IMR-90 (cell line): ENCODE measurements at regions not wholly inside any gene's neighbourhood (a gene's known extent, or its start where the extent isn't known, plus 50 kb on each side); places are given as distances from the start of the nearest gene placed in this dataset.

Source experiments
- BHLHE40 ChIP-seq: fragments of 150-350 bp; IDR thresholded peaks from 2 replicates; pipeline ENCODE4 v1.6.1; 2016; ENCODE audit warnings: mild to moderate bottlenecking, low read depth, low read length
- CEBPB ChIP-seq: IDR thresholded peaks from 2 replicates; pipeline ENCODE4 v1.6.1; 2012; ENCODE audit warnings: low read depth, low read length, improper control_type of control experiment
- CTCF ChIP-seq: conservative IDR thresholded peaks from 2 replicates; pipeline ENCODE4 v1.5.1; 2012; ENCODE audit warnings: mild to moderate bottlenecking, low read depth, low read length, improper control_type of control experiment
- ELK1 ChIP-seq: fragments of 150-350 bp; IDR thresholded peaks from 2 replicates; pipeline ENCODE4 v1.6.1; 2016; ENCODE audit warnings: low read depth, mild to moderate bottlenecking, low read length, moderate library complexity, borderline replicate concordance
- FOS ChIP-seq: fragments of 150-350 bp; IDR thresholded peaks from 2 replicates; pipeline ENCODE4 v1.6.1; 2016; ENCODE audit warnings: low read depth, low read length
- MAFK ChIP-seq: IDR thresholded peaks from 2 replicates; pipeline ENCODE4 v1.6.1; 2012; ENCODE audit warnings: low read depth, low read length, improper control_type of control experiment
- MXI1 ChIP-seq: IDR thresholded peaks from 2 replicates; pipeline ENCODE4 v1.6.1; 2012; ENCODE audit warnings: low read depth, mild to moderate bottlenecking, low read length, moderate library complexity, borderline replicate concordance
- NFE2L2 ChIP-seq: fragments of 150-350 bp; IDR thresholded peaks from 2 replicates; pipeline ENCODE4 v1.6.1; 2016; ENCODE audit warnings: low read depth, mild to moderate bottlenecking, low read length
- POLR2A ChIP-seq: IDR thresholded peaks from 2 replicates; pipeline ENCODE4 v1.6.1; 2012; ENCODE audit warnings: mild to moderate bottlenecking, low read depth, low read length
- RAD21 ChIP-seq: IDR thresholded peaks from 2 replicates; pipeline ENCODE4 v1.6.1; 2012; ENCODE audit warnings: low read length, improper control_type of control experiment
- RCOR1 ChIP-seq: IDR thresholded peaks from 2 replicates; pipeline ENCODE4 v1.6.1; 2012; ENCODE audit warnings: mild to moderate bottlenecking, low read length, improper control_type of control experiment; ENCODE audit not compliant: insufficient replicate concordance
- RFX5 ChIP-seq: IDR thresholded peaks from 2 replicates; pipeline ENCODE4 v1.8.0; 2012; ENCODE audit warnings: low read depth, mild to moderate bottlenecking, low read length, moderate library complexity
- SMC3 ChIP-seq: fragments of 150-350 bp; IDR thresholded peaks from 2 replicates; pipeline ENCODE4 v1.6.1; 2016; ENCODE audit warnings: low read depth, mild to moderate bottlenecking, antibody characterized with exemption, low read length, moderate library complexity
- USF2 ChIP-seq: fragments of 150-350 bp; IDR thresholded peaks from 2 replicates; pipeline ENCODE4 v1.6.1; 2017; ENCODE audit warnings: mild to moderate bottlenecking, antibody characterized with exemption, low read length, low read depth

GRCh38 chr16:62225675-62226074 lies 189.4 kb upstream of the CDH8 start:
- TF ChIP-seq CTCF (no peak), FOS (no peak), POLR2A (no peak), RAD21 (no peak), NFE2L2 (no peak), USF2 (no peak), SMC3 (no peak), MXI1 (no peak), BHLHE40 (no peak), CEBPB (no peak), RFX5 (no peak), ELK1 (no peak), RCOR1 (no peak), MAFK (no peak)
